T-helper 2 cell treated with Interferon-gamma antibody and Interleukin-4, amounts not matched to agents 5 μg/mL and 100 μg/mL, for 36 hours (primary cell): ENCODE measurements at regions not wholly inside any gene's neighbourhood (a gene's known extent, or its start where the extent isn't known, plus 50 kb on each side); places are given as distances from the start of the nearest gene placed in this dataset.
"Not testable (repeated sequence)": the region's sequence is repeated elsewhere in the genome, so short reads cannot be mapped to it uniquely, and the experiment has no call there.

Source experiments
- DNase-seq: peaks from one replicate; pipeline ENCODE4 v3.0.0; 2021; ENCODE audit warnings: low spot score
- H3K27ac Mint-ChIP-seq: one replicate; pipeline ENCODE4 v1.8.0; 2021; ENCODE audit warnings: mild to moderate bottlenecking, mixed read lengths
- H3K27me3 Mint-ChIP-seq: one replicate; pipeline ENCODE4 v1.8.0; 2021; ENCODE audit warnings: low read depth, mixed read lengths
- H3K36me3 Mint-ChIP-seq: one replicate; pipeline ENCODE4 v1.8.0; 2021; ENCODE audit warnings: low read depth, mixed read lengths
- H3K4me1 Mint-ChIP-seq: one replicate; pipeline ENCODE4 v1.8.0; 2021; ENCODE audit warnings: low read depth, mixed read lengths
- H3K4me3 Mint-ChIP-seq: one replicate; pipeline ENCODE4 v1.8.0; 2022; ENCODE audit warnings: mild to moderate bottlenecking, moderate library complexity, mixed read lengths
- H3K9me3 Mint-ChIP-seq: one replicate; pipeline ENCODE4 v1.8.0; 2021; ENCODE audit warnings: mixed read lengths

- Mint-ChIP-seq H3K27ac (no peak overlapping the region), H3K4me1 (no peaks in the 10 kb centered on the region)
Observed at GRCh38 chr2:61604433-61604832, 66.3 kb upstream of the XPO1 start.

GRCh38 chr2:61598515-61599156, 60.5 kb upstream of the XPO1 start:
- H3K27ac Mint-ChIP-seq, DNase-seq, H3K27me3 Mint-ChIP-seq, H3K9me3 Mint-ChIP-seq, H3K36me3 Mint-ChIP-seq, H3K4me3 Mint-ChIP-seq, H3K4me1 Mint-ChIP-seq: not testable (repeated sequence)

More at GRCh38 chr2:61604433-61604832, 66.3 kb upstream of the XPO1 start:
- H3K36me3 Mint-ChIP-seq, result no peaks in the 10 kb centered on the region
- no peaks in the 10 kb centered on the region for H3K27me3 Mint-ChIP-seq
- H3K9me3 Mint-ChIP-seq, result no peaks in the 10 kb centered on the region
- no peak overlapping the region for H3K4me3 Mint-ChIP-seq
- no peak for DNase-seq

- peaks cover 6% of the 10 kb centered on the region for H3K27me3 Mint-ChIP-seq
- no peak for DNase-seq
- no peak overlapping the region for H3K27ac Mint-ChIP-seq
- no peaks in the 10 kb centered on the region for H3K36me3 Mint-ChIP-seq
- no peaks in the 10 kb centered on the region for H3K4me1 Mint-ChIP-seq
- peaks cover 5% of the 10 kb centered on the region for H3K9me3 Mint-ChIP-seq
- H3K4me3 Mint-ChIP-seq, result no peak overlapping the region
Observed at GRCh38 chr2:61597300-61598289, 59.4 kb upstream of the XPO1 start.

GRCh38 chr2:61594201-61594600, 56.0 kb upstream of the XPO1 start:
- not testable (repeated sequence) for H3K27ac Mint-ChIP-seq, H3K4me3 Mint-ChIP-seq, H3K27me3 Mint-ChIP-seq, H3K4me1 Mint-ChIP-seq, DNase-seq, H3K36me3 Mint-ChIP-seq, H3K9me3 Mint-ChIP-seq

GRCh38 chr2:61593648-61594047, 55.5 kb upstream of the XPO1 start:
- H3K9me3 Mint-ChIP-seq, H3K36me3 Mint-ChIP-seq, H3K27me3 Mint-ChIP-seq: not testable (repeated sequence)

GRCh38 chr2:61590214-61590613, 52.1 kb upstream of the XPO1 start:
- no peak for DNase-seq
- peaks cover 8% of the 10 kb centered on the region for H3K27me3 Mint-ChIP-seq
- no peaks in the 10 kb centered on the region for H3K4me1 Mint-ChIP-seq
- H3K27ac Mint-ChIP-seq, result no peak overlapping the region
- no peaks in the 10 kb centered on the region for H3K36me3 Mint-ChIP-seq
- H3K4me3 Mint-ChIP-seq, result no peak overlapping the region
- H3K9me3 Mint-ChIP-seq, result peaks cover 5% of the 10 kb centered on the region

More at GRCh38 chr2:61593648-61594047, 55.5 kb upstream of the XPO1 start:
- not testable (repeated sequence) for DNase-seq, H3K4me1 Mint-ChIP-seq, H3K4me3 Mint-ChIP-seq, H3K27ac Mint-ChIP-seq

GRCh38 chr2:61588566-61588965, 50.4 kb upstream of the XPO1 start:
- Mint-ChIP-seq H3K9me3 (peaks cover 5% of the 10 kb centered on the region), H3K4me3 (no peak overlapping the region), H3K27ac (no peak overlapping the region), H3K4me1 (no peaks in the 10 kb centered on the region), H3K36me3 (no peaks in the 10 kb centered on the region), H3K27me3 (peaks cover 2% of the 10 kb centered on the region)
- no peak for DNase-seq
